GM23338 (cell line): ENCODE measurements at regions not wholly inside any gene's neighbourhood (a gene's known extent, or its start where the extent isn't known, plus 50 kb on each side); places are given as distances from the start of the nearest gene placed in this dataset.

Experiments used
- ATAC-seq: fragments of 200-7000 bp; cut with Tn5 transposase; 3 replicates; pipeline ENCODE4 v1.9.1; 2020
- DNase-seq: peaks from one replicate; pipeline ENCODE4 v3.0.0-alpha.2; 2015; ENCODE audit warnings: low spot score
- H2AFZ ChIP-seq: fragments of 200-600 bp; sonication (generic); 2 replicates; pipeline ENCODE4 v1.8.0; 2016; ENCODE audit warnings: antibody characterized with exemption, mild to moderate bottlenecking, moderate library complexity
- H3F3A ChIP-seq: fragments of 200-600 bp; sonication (generic); replicated peaks from 2 replicates; pipeline ENCODE4 v1.8.0; 2017; ENCODE audit warnings: antibody characterized with exemption, mixed run types, low read depth
- H3K27ac ChIP-seq: fragments of 200-600 bp; sonication (generic); 2 replicates; pipeline ENCODE4 v1.6.1; 2016; ENCODE audit warnings: low read depth
- H3K27me3 ChIP-seq: fragments of 200-600 bp; sonication (generic); 2 replicates; pipeline ENCODE4 v1.8.0; 2016; ENCODE audit warnings: mild to moderate bottlenecking, mixed run types, moderate library complexity; ENCODE audit not compliant: insufficient read depth
- H3K36me3 ChIP-seq: fragments of 200-600 bp; sonication (generic); 2 replicates; pipeline ENCODE4 v1.8.0; 2016; ENCODE audit warnings: mild to moderate bottlenecking; ENCODE audit not compliant: insufficient read depth
- H3K4me1 ChIP-seq: fragments of 200-600 bp; sonication (generic); 2 replicates; pipeline ENCODE4 v1.8.0; 2016; ENCODE audit warnings: mild to moderate bottlenecking, moderate library complexity; ENCODE audit not compliant: insufficient read depth
- H3K4me2 ChIP-seq: fragments of 200-600 bp; sonication (generic); 2 replicates; pipeline ENCODE4 v1.7.1; 2017; ENCODE audit warnings: mixed run types
- H3K4me3 ChIP-seq: fragments of 200-600 bp; sonication (generic); 2 replicates; pipeline ENCODE4 v1.6.1; 2016; ENCODE audit warnings: mixed run types
- H3K79me2 ChIP-seq: fragments of 200-600 bp; sonication (generic); replicated peaks from 2 replicates; pipeline ENCODE4 v1.8.0; 2017; ENCODE audit warnings: mild to moderate bottlenecking; ENCODE audit not compliant: insufficient read depth
- H3K9me2 ChIP-seq: fragments of 200-600 bp; sonication (generic); 2 replicates; pipeline ENCODE4 v1.8.0; 2017; ENCODE audit not compliant: insufficient read depth
- H4K20me1 ChIP-seq: fragments of 200-600 bp; sonication (generic); replicated peaks from 2 replicates; pipeline ENCODE4 v1.8.0; 2017; ENCODE audit warnings: mild to moderate bottlenecking; ENCODE audit not compliant: insufficient read depth
- H3K27ac Mint-ChIP-seq: 2 replicates; pipeline ENCODE4 v1.8.0; 2020; ENCODE audit warnings: inconsistent platforms, mild to moderate bottlenecking, moderate library complexity, mixed read lengths
- H3K27me3 Mint-ChIP-seq: 3 replicates; pipeline ENCODE4 v1.8.0; 2022; ENCODE audit warnings: low read depth, mild to moderate bottlenecking, moderate library complexity, mixed read lengths, inconsistent platforms; ENCODE audit not compliant: insufficient read depth, poor library complexity
- H3K36me3 Mint-ChIP-seq: 3 replicates; pipeline ENCODE4 v1.8.0; 2021; ENCODE audit warnings: low read depth, mild to moderate bottlenecking, inconsistent platforms, moderate library complexity, mixed read lengths
- H3K4me1 Mint-ChIP-seq: 3 replicates; pipeline ENCODE4 v1.8.0; 2020; ENCODE audit warnings: mild to moderate bottlenecking, inconsistent platforms, mixed read lengths
- H3K4me3 Mint-ChIP-seq: 3 replicates; pipeline ENCODE4 v1.8.0; 2021; ENCODE audit warnings: moderate library complexity, mild to moderate bottlenecking, inconsistent platforms, mixed read lengths
- H3K9me3 Mint-ChIP-seq: 3 replicates; pipeline ENCODE4 v1.8.0; 2020; ENCODE audit warnings: moderate library complexity, mild to moderate bottlenecking, inconsistent platforms, mixed read lengths
- CREB1 ChIP-seq: fragments of 250-450 bp; sonication (Bioruptor Pico); IDR thresholded peaks from 2 replicates; pipeline ENCODE4 v1.5.0; 2020; ENCODE audit warnings: low read depth, mild to moderate bottlenecking, moderate library complexity
- EZH2 ChIP-seq: fragments of 200-600 bp; sonication (generic); IDR thresholded peaks from one replicate; pipeline ENCODE4 v1.8.0; 2017; ENCODE audit warnings: antibody characterized with exemption, mild to moderate bottlenecking, low read depth; ENCODE audit not compliant: unreplicated experiment
- EZH2phosphoT487 ChIP-seq: fragments of 200-600 bp; sonication (generic); IDR thresholded peaks from one replicate; pipeline ENCODE4 v1.8.1; 2018; ENCODE audit warnings: antibody characterized with exemption; ENCODE audit not compliant: unreplicated experiment
- JUNB ChIP-seq: IDR thresholded peaks from one replicate; pipeline ENCODE4 v1.6.1; 2016; ENCODE audit warnings: antibody characterized with exemption; ENCODE audit not compliant: unreplicated experiment
- NANOG ChIP-seq: IDR thresholded peaks from 2 replicates; pipeline ENCODE4 v1.6.1; 2016; ENCODE audit warnings: antibody characterized with exemption, borderline replicate concordance
- STAT1 ChIP-seq: IDR thresholded peaks from one replicate; pipeline ENCODE4 v1.6.1; 2016; ENCODE audit warnings: antibody characterized with exemption; ENCODE audit not compliant: unreplicated experiment
- ZNF114 ChIP-seq: fragments of 250-450 bp; sonication (Bioruptor Pico); IDR thresholded peaks from 2 replicates; pipeline ENCODE4 v1.5.0; 2020; ENCODE audit warnings: mild to moderate bottlenecking, moderate library complexity
- ZNF331 ChIP-seq: fragments of 250-450 bp; sonication (Bioruptor Pico); IDR thresholded peaks from 2 replicates; pipeline ENCODE4 v1.5.0; 2020; ENCODE audit warnings: low read depth, mild to moderate bottlenecking, moderate library complexity
- TF ChIP-seq, protein P1 (sequence below): IDR thresholded peaks from one replicate; pipeline ENCODE4 v1.6.1; 2018; ENCODE audit warnings: antibody characterized with exemption; ENCODE audit not compliant: unreplicated experiment
- TF ChIP-seq, protein P2 (sequence below): fragments of 250-450 bp; sonication (Bioruptor Pico); IDR thresholded peaks from 2 replicates; pipeline ENCODE4 v1.5.0; 2020; ENCODE audit warnings: mild to moderate bottlenecking, moderate library complexity
- TF ChIP-seq, protein P3 (sequence below), 2 experiments: fragments of 200-600 bp in 1 of 2; sonication (generic) in 1 of 2; conservative IDR thresholded peaks; 2 replicates each; pipeline versions ENCODE4 v1.5.1 to v1.6.1; 2016 to 2017; ENCODE audit warnings: antibody characterized with exemption in 2 of 2, low read depth in 2 of 2, mild to moderate bottlenecking in 2 of 2, moderate library complexity in 1 of 2

DNA sequence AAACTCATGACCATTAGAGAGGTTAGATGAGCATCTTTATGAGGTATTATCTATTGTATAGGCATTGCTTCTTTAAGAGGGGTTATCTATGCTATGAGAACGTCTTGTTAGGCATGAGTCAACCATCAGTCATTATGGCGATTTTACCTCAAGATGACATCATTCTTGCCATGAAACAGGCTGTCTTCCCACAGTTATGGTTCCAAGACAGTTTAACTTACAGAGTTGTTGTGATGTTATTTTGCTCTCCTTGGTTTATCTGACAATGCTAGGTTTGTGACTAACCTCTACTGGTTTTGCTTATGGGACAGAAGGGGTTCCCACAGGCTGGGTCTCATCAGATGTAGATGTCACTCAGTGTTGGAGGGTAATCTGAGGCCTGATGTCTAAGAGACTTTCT lies 1864.7 kb upstream of the ACO1 start:
- no peaks in the 10 kb centered on the region for H3K36me3 ChIP-seq
- TF ChIP-seq ZNF331 (no peak), STAT1 (no peak), JUNB (no peak), EZH2 (no peak), EZH2phosphoT487 (no peak), NANOG (no peak), ZNF114 (no peak), CREB1 (CRISPR knock-in tag) (no peak)
- TF ChIP-seq, protein P1, sequence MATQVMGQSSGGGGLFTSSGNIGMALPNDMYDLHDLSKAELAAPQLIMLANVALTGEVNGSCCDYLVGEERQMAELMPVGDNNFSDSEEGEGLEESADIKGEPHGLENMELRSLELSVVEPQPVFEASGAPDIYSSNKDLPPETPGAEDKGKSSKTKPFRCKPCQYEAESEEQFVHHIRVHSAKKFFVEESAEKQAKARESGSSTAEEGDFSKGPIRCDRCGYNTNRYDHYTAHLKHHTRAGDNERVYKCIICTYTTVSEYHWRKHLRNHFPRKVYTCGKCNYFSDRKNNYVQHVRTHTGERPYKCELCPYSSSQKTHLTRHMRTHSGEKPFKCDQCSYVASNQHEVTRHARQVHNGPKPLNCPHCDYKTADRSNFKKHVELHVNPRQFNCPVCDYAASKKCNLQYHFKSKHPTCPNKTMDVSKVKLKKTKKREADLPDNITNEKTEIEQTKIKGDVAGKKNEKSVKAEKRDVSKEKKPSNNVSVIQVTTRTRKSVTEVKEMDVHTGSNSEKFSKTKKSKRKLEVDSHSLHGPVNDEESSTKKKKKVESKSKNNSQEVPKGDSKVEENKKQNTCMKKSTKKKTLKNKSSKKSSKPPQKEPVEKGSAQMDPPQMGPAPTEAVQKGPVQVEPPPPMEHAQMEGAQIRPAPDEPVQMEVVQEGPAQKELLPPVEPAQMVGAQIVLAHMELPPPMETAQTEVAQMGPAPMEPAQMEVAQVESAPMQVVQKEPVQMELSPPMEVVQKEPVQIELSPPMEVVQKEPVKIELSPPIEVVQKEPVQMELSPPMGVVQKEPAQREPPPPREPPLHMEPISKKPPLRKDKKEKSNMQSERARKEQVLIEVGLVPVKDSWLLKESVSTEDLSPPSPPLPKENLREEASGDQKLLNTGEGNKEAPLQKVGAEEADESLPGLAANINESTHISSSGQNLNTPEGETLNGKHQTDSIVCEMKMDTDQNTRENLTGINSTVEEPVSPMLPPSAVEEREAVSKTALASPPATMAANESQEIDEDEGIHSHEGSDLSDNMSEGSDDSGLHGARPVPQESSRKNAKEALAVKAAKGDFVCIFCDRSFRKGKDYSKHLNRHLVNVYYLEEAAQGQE: no peak
- TF ChIP-seq, protein P2, sequence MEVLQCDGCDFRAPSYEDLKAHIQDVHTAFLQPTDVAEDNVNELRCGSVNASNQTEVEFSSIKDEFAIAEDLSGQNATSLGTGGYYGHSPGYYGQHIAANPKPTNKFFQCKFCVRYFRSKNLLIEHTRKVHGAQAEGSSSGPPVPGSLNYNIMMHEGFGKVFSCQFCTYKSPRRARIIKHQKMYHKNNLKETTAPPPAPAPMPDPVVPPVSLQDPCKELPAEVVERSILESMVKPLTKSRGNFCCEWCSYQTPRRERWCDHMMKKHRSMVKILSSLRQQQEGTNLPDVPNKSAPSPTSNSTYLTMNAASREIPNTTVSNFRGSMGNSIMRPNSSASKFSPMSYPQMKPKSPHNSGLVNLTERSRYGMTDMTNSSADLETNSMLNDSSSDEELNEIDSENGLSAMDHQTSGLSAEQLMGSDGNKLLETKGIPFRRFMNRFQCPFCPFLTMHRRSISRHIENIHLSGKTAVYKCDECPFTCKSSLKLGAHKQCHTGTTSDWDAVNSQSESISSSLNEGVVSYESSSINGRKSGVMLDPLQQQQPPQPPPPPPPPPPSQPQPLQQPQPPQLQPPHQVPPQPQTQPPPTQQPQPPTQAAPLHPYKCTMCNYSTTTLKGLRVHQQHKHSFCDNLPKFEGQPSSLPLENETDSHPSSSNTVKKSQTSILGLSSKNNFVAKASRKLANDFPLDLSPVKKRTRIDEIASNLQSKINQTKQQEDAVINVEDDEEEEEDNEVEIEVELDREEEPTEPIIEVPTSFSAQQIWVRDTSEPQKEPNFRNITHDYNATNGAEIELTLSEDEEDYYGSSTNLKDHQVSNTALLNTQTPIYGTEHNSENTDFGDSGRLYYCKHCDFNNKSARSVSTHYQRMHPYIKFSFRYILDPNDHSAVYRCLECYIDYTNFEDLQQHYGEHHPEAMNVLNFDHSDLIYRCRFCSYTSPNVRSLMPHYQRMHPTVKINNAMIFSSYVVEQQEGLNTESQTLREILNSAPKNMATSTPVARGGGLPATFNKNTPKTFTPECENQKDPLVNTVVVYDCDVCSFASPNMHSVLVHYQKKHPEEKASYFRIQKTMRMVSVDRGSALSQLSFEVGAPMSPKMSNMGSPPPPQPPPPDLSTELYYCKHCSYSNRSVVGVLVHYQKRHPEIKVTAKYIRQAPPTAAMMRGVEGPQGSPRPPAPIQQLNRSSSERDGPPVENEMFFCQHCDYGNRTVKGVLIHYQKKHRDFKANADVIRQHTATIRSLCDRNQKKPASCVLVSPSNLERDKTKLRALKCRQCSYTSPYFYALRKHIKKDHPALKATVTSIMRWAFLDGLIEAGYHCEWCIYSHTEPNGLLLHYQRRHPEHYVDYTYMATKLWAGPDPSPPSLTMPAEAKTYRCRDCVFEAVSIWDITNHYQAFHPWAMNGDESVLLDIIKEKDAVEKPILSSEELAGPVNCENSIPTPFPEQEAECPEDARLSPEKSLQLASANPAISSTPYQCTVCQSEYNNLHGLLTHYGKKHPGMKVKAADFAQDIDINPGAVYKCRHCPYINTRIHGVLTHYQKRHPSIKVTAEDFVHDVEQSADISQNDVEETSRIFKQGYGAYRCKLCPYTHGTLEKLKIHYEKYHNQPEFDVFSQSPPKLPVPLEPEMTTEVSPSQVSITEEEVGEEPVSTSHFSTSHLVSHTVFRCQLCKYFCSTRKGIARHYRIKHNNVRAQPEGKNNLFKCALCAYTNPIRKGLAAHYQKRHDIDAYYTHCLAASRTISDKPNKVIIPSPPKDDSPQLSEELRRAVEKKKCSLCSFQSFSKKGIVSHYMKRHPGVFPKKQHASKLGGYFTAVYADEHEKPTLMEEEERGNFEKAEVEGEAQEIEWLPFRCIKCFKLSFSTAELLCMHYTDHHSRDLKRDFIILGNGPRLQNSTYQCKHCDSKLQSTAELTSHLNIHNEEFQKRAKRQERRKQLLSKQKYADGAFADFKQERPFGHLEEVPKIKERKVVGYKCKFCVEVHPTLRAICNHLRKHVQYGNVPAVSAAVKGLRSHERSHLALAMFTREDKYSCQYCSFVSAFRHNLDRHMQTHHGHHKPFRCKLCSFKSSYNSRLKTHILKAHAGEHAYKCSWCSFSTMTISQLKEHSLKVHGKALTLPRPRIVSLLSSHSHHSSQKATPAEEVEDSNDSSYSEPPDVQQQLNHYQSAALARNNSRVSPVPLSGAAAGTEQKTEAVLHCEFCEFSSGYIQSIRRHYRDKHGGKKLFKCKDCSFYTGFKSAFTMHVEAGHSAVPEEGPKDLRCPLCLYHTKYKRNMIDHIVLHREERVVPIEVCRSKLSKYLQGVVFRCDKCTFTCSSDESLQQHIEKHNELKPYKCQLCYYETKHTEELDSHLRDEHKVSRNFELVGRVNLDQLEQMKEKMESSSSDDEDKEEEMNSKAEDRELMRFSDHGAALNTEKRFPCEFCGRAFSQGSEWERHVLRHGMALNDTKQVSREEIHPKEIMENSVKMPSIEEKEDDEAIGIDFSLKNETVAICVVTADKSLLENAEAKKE (CRISPR knock-in tag): no peak
- TF ChIP-seq, protein P3, sequence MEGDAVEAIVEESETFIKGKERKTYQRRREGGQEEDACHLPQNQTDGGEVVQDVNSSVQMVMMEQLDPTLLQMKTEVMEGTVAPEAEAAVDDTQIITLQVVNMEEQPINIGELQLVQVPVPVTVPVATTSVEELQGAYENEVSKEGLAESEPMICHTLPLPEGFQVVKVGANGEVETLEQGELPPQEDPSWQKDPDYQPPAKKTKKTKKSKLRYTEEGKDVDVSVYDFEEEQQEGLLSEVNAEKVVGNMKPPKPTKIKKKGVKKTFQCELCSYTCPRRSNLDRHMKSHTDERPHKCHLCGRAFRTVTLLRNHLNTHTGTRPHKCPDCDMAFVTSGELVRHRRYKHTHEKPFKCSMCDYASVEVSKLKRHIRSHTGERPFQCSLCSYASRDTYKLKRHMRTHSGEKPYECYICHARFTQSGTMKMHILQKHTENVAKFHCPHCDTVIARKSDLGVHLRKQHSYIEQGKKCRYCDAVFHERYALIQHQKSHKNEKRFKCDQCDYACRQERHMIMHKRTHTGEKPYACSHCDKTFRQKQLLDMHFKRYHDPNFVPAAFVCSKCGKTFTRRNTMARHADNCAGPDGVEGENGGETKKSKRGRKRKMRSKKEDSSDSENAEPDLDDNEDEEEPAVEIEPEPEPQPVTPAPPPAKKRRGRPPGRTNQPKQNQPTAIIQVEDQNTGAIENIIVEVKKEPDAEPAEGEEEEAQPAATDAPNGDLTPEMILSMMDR (conservative IDR thresholded peaks at IDR 0.05; ENCODE audit: low read depth in 2 of 2): no peak
- peaks cover 16% of the 10 kb centered on the region for H3K9me3 Mint-ChIP-seq
- ATAC-seq (no peak), DNase-seq (no peak)
- no peaks in the 10 kb centered on the region for H3K27me3 Mint-ChIP-seq
- no peaks in the 10 kb centered on the region; the same call in 2 of the 3 replicates for H3K4me1 Mint-ChIP-seq
- peaks cover 13% of the 10 kb centered on the region for H3K36me3 Mint-ChIP-seq
- H3K4me3 ChIP-seq: no peak overlapping the region
- no peaks in the 10 kb centered on the region for H3F3A ChIP-seq
- no peak overlapping the region for H3K4me2 ChIP-seq
- no peak overlapping the region for H3K27ac Mint-ChIP-seq
- no peak overlapping the region for H3K27ac ChIP-seq
- H3K4me3 Mint-ChIP-seq: no peak overlapping the region
- H2AFZ ChIP-seq: no peak overlapping the region
- no peaks in the 10 kb centered on the region for H3K27me3 ChIP-seq
- H3K4me1 ChIP-seq: no peaks in the 10 kb centered on the region
- H4K20me1 ChIP-seq: no peaks in the 10 kb centered on the region
- peaks cover 8% of the 10 kb centered on the region; the same call in 1 of the 2 replicates for H3K9me2 ChIP-seq
- no peaks in the 10 kb centered on the region for H3K79me2 ChIP-seq
